ENCODE measurements at regions not wholly inside any gene's neighbourhood (a gene's known extent, or its start where the extent isn't known, plus 50 kb on each side); places are given as distances from the start of the nearest gene placed in this dataset.

DNA sequence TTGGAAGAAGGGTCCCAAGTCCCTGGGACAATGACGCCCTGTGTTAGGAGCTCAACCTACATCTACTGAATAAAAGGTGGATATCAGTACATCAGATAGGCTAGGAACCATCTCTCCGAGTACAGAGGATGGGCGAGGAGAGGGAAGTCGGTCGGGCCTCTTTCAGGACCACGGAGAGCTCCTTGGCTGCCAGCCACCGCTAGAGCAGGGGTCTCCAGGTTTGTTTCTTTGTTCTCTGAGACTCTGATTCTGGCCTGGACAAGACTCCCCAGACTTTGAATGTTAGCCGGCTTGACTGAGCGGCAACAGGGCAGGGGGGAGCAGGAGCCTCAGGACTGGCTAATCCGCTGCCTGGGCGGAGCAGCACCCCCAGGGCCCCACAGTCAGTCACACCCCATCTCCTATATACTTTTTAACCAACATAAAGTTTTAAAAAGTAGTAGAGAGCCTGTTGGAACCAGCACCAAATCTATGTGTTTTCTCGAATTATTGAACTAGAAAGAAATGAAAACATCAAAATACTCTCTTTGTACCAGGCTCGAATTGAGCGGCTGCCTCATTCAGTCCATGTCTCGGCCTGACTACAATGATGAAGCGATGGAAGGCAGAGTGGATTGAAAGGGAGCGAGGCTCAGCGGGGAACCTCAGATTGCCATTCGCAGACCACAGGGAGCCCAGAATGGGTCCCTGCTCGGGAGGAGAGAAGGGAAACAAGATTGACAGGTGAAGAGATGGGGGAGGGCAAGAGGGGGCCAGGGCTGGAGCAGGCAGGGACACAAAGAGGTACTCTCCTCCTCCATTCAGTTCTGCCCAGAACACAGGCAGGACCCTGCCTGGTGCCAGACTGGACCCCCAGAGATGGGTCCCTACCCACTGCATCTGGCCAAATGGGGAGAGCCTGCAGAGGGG, 131.6 kb downstream of the TPRA1 start:
- DNase-seq (ENCODE audit: low spot score) = peak; percentile 32

DNA sequence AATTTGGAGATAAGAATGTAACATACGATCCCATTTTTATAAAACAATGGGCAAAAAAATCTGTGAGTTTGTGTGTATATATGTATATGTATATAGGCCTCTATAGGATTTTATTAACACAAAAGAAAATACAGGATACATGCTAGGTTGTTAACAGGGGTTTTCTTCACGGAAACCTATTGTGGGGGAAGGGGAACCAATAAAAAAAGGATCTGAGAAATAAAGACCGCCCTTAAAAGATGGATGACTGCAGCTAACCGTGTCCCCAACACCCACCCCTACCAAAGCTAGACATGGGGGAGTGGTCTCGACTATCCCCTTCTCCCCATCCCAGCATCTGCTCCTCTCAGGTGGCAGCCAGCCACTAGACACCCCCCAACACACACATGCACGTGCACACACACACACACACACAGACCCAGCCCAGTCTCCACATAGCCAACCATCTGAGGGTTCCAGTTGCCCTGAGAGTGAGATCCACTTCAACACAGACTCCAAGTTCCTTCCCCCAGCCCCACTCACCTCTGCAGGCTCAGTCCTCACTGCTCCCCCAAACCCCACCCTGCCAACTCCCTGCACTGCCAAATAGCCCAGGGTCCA, 132.9 kb downstream of the TPRA1 start:
- DNase-seq (ENCODE audit: low spot score) = no peak

DNA sequence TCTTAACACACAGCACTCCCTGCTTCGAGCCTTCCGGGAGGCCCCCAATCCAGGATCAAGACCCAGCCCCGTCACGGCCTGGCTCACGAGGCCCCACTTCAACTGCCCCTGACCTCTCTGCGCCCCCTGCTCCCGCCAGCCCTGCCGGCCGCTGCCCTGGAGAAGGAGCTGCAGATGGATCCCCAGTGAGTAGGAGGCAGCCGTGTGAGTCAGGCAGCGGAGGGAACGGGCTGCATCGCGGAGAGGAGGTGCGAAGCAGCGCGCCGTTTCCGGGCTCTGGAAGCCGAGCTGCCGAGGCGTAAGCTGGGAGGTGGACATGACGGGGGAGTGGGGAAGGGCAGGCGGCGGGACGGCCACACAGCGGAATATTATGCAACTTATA, 133.4 kb downstream of the TPRA1 start:
- no peak for DNase-seq (ENCODE audit: low spot score)

DNA sequence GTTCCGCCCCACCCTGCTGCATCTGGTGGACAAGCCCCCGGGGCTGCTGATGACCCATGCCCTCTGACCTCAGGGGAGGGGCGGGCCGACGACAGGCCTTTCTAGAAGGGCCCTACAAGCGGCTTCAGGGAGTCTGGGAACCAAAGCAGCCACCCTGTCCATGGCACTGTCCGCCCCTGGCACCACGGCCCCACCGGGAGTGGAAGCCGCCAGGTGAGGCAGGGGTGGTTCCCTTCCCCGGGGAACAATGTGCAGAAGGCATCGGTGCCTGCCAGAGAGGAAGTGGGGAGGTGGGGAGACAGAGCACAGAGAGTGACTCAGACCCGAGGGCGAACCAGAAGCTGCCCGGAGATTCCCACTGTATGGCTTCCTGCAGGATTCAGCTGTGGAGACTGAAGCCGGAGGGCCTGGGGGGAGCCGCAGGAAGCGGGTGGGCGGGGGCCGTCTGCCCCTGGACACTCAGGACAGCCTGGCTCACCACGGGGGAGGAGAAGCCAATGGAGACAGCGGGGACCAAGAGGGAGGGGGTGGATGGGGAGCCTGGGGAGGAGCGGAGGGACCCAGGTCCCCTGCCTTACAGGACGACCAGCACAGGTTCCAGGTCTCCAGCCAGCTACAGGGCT, 134.0 kb downstream of the TPRA1 start:
- DNase-seq (ENCODE audit: low spot score) = no peak

DNA sequence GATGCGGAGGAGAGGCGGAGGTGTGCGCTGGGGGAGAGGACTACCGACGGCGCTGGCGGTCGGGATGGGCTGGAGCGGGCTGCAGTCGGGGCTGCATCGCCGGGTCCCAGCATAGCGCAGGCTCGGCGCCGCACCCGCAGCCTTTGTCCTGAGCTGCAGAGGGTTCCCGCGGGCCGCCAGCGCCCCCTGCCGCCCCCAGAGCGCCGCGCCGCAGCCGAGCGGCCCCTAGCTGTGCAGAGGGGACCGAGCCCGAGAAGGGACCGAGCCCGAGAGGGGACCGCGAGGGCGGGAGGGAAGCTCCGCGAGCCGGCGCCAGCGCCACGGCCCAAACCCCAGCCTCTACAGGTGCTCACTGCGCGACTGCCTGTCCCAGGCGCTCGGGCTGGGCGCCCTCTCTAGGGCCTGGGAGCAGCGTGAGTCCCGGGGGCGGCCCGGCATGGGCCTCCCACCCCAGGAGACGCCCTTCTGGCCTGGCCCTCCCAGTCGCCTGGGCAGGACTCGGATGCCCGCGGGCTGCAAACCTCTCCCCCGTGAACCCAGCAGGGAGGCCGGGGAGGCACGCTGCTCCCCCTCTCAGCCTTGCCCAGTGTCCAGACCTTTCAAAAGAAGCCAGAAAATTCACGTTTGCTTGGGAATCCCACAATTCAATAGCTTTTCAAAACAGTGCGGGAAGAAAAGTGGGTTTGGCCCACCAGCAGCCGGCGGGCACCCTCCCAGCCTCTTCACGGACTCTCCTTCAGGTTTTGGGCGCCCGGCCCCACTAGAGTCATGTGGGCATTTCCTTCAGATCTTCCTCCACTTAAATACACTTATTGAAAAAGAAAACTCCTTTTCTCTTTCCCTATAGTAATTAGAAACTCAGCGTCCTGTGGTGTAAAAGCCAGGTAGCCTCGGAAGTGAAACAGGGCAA, 134.7 kb downstream of the TPRA1 start:
- DNase-seq (ENCODE audit: low spot score) = peak; percentile 86

DNA sequence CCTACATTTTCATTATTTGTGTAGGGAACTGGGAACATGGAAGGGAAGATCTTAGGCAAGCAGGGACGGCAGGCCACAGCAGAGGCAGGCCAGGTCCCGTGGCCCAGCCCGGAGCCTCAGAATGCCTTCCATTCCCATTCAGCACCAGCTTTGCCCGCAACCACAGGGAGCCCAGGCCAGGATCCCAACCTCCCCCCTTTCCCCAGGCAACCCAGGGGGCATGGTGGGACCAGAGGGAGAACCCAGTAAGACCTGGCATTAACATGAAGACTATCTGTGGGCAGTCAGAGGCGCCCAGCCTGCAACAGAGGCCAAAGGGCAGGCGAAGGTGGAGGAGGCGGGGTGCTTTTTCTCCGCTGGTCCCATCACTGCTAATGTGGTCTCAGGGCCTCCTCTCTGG, 135.6 kb downstream of the TPRA1 start:
- DNase-seq (ENCODE audit: low spot score) = no peak

DNA sequence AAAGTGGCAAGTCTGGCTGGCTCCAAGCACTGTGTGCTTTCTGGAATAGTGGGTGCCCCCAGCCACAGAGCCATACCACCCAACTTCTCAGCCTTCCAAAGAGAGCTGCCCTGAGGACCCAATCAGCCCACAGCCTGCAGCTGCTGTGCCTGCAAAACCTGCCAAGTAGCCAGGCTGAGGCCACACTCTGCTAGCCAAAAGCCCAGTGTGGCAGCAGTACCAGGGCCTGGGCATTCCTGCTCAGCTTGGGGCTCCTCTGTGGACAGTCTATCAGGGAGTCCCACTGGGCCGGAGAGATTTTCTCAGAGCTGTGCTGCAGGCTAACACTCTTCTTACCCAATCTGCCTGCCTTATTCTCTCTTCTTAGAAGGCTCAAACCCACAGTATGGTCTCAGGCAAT, 136.5 kb downstream of the TPRA1 start:
- DNase-seq (ENCODE audit: low spot score) = no peak

DNA sequence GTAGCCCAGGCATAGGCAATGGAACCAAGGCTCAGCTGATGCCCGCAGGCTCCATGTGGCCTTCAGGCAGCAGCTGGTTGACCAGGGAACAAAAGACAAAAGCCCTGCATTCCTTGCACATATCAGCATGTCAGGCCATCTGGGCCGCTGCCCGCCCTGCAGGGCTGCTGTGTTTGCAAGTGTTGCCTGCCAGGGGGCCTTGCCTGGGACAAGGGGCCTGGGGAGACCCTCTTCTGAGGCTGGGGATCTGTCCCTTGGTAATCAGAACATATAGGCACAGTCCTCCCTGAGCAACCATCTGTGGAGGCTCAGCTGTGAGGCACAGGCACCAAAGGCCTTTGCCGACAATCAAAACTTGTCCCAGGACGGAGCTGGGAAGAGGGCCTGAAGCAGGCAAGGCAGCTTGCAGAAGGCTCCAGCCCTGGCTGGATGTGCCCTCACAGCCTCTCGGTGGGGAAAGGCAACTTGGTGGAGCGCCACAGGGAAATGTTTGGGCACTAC, 138.2 kb downstream of the TPRA1 start:
- no peak for DNase-seq (ENCODE audit: low spot score)

DNA sequence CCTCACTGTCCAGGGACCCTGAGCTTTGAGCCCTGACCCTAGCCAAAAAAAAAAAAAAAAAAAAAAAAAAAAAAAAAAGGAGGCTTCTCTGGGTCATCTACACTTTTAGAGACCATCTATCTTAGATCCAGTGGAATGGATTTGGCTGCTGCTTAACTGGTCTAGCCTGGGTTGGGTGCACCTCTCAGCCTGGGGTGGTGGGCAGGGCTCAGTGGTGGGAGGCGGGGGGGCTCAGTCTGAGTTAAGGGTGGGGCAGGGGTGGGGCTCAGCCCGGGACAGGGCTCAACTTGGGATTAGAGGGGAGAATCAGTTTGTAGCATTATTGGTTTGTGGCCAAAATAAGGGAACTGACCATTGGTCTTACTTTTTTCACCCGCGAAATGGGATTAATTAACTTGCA, 139.2 kb downstream of the TPRA1 start:
- no peak for DNase-seq (ENCODE audit: low spot score)

DNA sequence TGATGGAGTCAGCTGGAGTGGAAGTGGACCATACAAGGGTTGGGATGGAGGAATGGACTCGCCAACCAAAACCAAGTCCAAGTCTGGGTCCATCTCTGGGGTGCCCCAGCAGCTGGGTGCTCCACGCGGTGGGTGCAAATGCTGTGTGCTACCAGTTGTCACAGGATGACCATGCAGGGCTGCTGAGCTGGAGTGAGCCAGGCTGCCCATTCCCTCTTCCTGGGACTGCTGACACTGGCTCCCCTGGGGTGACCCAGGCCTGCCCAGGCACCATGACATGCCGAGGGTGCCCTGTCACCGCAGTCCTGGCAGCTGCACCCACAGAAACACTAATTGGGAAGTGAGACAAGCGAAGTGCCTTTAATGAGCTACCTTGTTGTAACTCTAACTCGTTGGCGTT, 140.2 kb downstream of the TPRA1 start:
- DNase-seq (ENCODE audit: low spot score) = no peak

DNA sequence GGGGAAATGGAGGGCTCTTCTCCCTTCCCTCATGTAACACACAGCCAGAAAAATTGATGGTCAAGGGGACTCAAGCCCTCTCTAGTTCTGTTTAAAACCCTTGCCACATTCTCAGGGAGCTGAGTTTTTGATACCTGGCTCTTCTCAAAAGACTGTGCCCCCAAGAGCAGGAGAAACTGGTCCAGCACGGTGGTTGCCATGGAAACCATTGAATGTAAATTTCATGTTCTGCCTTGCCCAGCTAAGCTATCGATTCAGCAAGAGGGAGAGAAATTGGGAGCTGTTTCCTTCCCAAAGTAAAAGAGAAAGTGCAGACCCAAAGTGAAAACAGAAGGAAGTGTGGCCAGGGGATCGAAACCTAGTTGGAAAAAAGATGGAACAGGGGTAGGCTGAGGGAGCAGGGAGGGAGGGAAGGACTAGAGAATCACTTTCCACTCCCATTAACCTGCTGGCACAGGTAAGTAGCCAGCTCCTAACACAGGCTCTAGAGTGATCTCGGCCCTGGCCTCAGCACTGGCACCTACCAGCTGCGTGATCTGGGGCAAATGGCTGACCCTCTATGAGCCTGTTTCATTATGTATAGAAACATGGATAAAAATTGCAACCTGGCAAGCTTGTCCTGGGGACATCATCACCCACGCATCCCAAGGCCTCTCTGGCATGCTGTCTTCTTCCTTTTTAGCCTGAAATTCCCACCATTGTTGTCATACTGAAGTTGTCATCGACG, 140.9 kb downstream of the TPRA1 start:
- DNase-seq (ENCODE audit: low spot score) = no peak

DNA sequence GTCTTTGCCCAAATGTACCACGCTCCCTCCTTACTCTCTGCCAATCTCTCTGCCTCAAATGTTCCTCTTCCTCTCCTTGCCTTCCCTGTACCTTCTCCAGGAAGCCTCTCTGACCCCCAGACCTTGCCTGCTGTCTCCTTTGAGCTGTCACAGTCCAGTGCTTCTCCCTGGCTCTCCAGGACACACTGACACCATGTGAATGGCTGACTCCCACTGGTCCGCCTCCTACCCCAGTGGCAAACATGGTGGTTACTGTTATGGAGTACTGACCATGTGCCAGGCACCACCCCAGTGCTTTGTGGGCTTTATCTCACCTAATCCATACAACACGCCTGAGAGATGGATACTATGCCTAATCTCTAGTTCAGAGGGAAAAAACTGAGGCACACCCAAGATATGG, 141.9 kb downstream of the TPRA1 start:
- DNase-seq (ENCODE audit: low spot score) = no peak

DNA sequence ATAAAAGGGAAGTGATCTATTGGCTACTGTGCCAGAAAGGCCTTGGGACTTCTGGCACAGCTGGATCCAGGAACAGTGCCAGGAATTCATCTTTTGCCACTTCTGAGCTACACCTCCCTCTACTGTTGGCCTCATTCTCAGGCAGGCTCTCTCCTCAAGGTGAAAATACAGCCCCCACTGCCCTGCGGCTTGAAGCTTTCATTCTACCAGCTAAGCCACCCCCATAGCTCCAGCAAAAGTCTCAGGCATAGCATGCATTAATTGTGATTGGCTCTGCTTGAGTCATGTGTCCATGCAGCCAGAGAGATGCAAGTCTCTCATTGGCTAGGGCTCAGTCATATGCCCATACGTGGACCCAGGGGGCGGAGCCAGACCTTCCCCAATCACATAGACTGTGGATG, 142.4 kb downstream of the TPRA1 start:
- no peak for DNase-seq (ENCODE audit: low spot score)

DNA sequence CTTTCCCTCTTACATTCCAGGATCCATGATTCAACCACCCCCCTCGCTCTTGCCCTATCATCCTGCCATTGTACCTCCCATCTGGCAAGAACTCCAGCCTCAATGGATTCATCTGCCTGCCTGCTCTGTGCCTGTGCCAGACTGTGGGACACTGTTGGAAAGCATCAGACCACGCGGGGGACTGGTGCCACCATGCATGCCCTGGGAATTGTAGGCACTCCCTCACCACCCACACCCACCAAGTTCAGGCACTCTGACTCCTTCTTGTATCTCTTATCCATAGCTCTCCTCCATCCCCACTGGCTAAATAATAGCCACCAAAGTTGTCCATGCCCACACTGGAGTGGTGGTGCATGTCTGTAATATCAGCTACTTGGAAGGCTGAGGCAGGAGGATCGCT, 143.8 kb downstream of the TPRA1 start:
- DNase-seq (ENCODE audit: low spot score) = no peak

DNA sequence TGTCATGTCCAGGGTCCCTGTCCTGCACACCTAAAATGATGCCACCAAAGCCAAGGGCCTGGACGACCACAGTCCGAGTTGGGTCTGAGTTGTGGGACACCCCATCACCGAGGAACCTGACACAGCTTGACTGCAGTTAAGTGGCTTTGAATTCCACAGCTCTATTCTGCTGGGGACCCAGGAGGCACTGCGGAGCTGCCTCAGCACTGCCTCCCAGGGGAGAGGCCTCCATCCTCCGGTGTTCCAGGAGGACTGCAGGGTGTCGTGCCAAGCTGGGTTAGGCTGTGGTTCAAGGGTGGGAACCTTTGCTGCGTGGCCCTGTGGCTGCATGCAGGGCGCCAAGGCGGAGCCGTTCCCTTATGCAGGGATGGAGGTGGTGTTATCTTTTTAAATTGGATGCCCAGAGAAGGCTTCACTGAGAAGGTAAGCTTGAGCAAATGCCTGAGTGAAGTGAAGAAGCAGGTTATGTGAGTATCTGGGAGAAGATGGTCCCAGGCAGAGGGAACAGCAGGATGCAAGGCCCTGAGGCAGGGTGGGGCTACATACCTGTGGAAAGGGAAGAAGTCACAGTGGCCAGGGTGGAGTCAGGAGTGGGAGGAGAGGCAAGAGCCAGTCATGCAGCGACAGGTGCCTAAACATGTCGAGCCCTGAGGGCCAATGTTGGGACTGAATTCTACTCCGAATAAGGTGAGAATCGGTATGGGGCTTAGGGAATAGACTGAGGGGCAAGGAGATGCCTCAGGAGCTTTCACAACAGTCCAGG, 144.8 kb downstream of the TPRA1 start:
- no peak for DNase-seq (ENCODE audit: low spot score)

DNA sequence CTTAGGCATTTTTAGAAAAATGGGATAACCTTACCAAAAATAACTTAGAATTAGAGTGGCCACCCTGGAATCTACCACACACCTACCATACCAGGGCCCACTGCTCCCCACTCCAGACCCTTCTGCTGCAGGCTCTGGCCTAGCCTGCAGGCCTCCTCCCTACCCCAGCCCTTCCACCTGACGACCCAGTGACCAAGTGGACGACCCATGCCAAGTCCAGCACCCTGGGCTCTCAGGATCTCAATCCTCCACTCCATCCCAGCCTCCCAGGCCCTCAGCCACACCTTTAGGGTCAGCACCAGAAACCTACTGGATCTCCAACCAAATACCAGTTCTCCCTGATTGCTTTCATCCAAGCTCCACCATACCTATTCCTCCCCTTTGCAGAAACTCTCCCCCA, 145.8 kb downstream of the TPRA1 start:
- DNase-seq (ENCODE audit: low spot score) = no peak

DNA sequence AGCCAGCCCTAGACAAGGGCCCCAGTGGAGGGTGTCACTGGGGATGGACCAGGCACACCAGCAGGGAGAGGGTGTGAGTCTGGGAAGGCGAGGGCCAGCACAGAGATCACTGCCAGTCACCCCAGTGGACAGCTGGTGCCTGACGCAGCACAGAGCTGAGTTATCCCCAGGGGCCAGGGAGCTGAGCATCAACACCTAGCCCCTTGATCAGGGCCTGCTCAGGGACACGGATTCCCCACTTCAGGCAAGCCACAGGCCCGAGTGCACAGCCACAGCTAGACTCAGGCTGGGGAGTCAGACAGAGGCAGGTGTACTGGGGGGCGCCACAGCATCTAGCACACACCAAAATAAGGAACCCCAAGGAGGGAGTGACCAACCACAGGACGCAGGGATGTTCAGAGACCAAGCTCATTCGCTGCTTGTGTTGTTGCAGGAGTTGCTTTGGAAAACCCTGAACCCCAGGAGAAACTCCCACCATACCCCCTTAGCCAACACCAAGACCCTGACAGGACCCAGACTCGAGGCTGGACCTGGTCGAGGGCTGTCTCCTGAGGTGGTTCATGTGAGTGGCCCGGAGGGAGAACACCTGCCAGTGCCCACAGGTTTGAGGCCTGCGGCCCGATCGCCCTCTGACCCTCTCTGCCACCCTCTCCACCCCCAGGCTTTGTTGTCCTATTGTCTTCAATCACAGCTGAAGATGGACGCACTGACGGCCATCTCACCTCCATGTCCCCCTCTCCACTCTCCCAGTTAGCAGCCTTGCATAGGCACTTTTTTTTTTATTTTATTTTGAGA, 146.8 kb downstream of the TPRA1 start:
- DNase-seq (ENCODE audit: low spot score) = no peak

DNA sequence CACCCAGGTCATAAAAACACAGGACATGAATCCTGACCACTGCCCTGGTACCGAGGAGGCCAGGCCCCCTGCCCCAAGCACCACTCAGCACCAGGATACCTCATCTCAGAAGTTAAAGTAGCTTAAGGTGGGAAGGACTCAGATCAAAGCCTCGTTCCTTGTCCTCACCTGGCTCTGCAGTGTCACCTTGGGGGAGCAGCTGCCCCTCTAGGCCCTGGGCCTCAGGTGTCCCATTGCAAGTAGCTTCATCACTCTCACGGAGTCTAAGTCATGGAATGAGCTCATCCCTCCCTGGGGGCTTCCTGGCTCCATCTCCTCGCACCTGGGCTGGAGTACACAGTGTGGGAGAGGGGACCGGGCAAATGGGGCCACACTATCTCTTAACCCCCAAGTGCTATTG, 148.0 kb downstream of the TPRA1 start:
- DNase-seq (ENCODE audit: low spot score) = no peak

DNA sequence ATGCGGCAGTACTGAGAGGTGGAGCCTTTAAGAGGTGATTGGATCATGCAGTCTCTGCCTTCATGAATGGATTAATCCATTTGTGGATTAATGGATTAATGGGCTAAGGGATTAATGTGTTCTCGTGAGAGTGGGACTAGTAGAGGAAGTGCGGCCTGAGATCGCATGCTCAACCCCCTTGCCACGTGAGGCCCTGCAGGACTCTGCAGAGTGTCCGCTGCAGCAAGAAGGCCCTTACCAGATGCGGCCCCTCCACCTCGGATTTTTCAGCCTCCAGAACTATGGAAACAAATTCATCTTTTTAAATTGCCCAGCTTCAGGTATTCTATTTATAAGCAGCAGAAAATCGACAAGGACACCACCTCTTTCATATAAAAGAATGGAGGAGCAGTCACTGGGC, 148.8 kb downstream of the TPRA1 start:
- no peak for DNase-seq (ENCODE audit: low spot score)

DNA sequence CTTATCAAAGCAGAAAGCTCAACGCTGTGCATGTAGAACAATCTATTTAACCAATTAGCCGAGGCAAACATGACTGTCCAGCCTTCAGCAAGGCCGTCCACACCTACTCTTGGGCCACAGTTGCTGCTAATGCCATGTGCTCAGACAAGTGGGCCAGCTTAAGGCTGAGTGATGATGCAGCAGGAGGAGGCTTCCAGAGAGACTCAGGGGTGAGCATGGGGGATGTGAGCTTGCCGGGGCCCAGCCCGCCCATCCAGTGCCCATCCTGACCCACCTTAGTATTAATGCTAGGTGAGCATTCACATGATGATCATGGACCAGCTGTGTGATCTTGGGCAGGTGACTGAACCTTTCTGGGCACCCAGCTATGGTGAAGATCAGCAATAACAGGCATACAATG, 150.1 kb downstream of the TPRA1 start:
- no peak for DNase-seq (ENCODE audit: low spot score)
